CD14-positive monocyte (primary cell): ENCODE measurements at regions not wholly inside any gene's neighbourhood (a gene's known extent, or its start where the extent isn't known, plus 50 kb on each side); places are given as distances from the start of the nearest gene placed in this dataset.

ENCODE experiments used
- DNase-seq, 3 donors: peaks; one replicate each; pipeline ENCODE4 v3.0.0-alpha.2; 2011 to 2022
- H2AFZ ChIP-seq: 2 replicates; pipeline ENCODE4 v1.6.0; 2012; ENCODE audit warnings: mild to moderate bottlenecking, low read depth, low read length, inconsistent platforms; ENCODE audit not compliant: insufficient read depth, poor library complexity, severe bottlenecking
- H3K27ac ChIP-seq, 2 donors: 1 replicate in 1 of 2; 2 replicates in 1 of 2; pipeline ENCODE4 v1.5.1; 2012 to 2013; ENCODE audit warnings: low read length in 2 of 2, control low read depth in 1 of 2, inconsistent platforms in 1 of 2, low read depth in 1 of 2, mild to moderate bottlenecking in 1 of 2
- H3K27me3 ChIP-seq, 2 donors: one replicate each; pipeline versions ENCODE4 v1.6.0 to v1.6.1; 2011 to 2013; ENCODE audit warnings: low read length in 2 of 2; ENCODE audit not compliant: control insufficient read depth in 2 of 2, insufficient read depth in 2 of 2
- H3K36me3 ChIP-seq, 2 donors: replicated peaks in 1 of 2; 1 replicate in 1 of 2; 2 replicates in 1 of 2; pipeline versions ENCODE4 v1.5.1 to v1.6.1; 2012 to 2013; ENCODE audit warnings: low read length in 2 of 2, control low read depth in 1 of 2, inconsistent platforms in 1 of 2, mild to moderate bottlenecking in 1 of 2; ENCODE audit not compliant: insufficient read depth in 2 of 2, control insufficient read depth in 1 of 2
- H3K4me1 ChIP-seq, 2 donors: 1 replicate in 1 of 2; 2 replicates in 1 of 2; pipeline versions ENCODE4 v1.5.1 to v1.6.1; 2012 to 2013; ENCODE audit warnings: low read length in 2 of 2, control low read depth in 1 of 2, inconsistent platforms in 1 of 2, mild to moderate bottlenecking in 1 of 2, moderate library complexity in 1 of 2; ENCODE audit not compliant: insufficient read depth in 2 of 2, control insufficient read depth in 1 of 2
- H3K4me2 ChIP-seq: replicated peaks from 2 replicates; pipeline ENCODE3; 2012; ENCODE audit warnings: low read length, moderate library complexity, mild to moderate bottlenecking; ENCODE audit not compliant: poor library complexity, severe bottlenecking; ENCODE audit errors: extremely low read depth
- H3K4me3 ChIP-seq, 3 experiments: fragments of 200-600 bp in 1 of 3; sonication (generic) in 1 of 3; replicated peaks in 1 of 3; 1 replicate in 2 of 3; 2 replicates in 1 of 3; pipeline ENCODE4 v1.5.1; 2011 to 2013; ENCODE audit warnings: low read length in 3 of 3, mild to moderate bottlenecking in 3 of 3, control low read depth in 2 of 3, low read depth in 2 of 3, inconsistent platforms in 1 of 3, moderate library complexity in 1 of 3
- H3K79me2 ChIP-seq: 2 replicates; pipeline ENCODE4 v1.6.0; 2012; ENCODE audit warnings: mild to moderate bottlenecking, control low read depth, inconsistent platforms, low read length, moderate library complexity; ENCODE audit not compliant: insufficient read depth
- H3K9ac ChIP-seq: 2 replicates; pipeline ENCODE4 v1.6.0; 2017; ENCODE audit warnings: low read length, mild to moderate bottlenecking; ENCODE audit not compliant: insufficient read depth, poor library complexity, severe bottlenecking
- H3K9me3 ChIP-seq, 2 donors: replicated peaks in 1 of 2; 1 replicate in 1 of 2; 2 replicates in 1 of 2; pipeline versions ENCODE4 v1.5.1 to v1.6.1; 2012 to 2013; ENCODE audit warnings: low read length in 2 of 2, control low read depth in 1 of 2; ENCODE audit not compliant: control insufficient read depth in 1 of 2, insufficient read depth in 1 of 2
- H4K20me1 ChIP-seq: 2 replicates; pipeline ENCODE4 v1.6.0; 2012; ENCODE audit warnings: mild to moderate bottlenecking, low read length, control low read depth, moderate library complexity; ENCODE audit not compliant: insufficient read depth
- H3K27ac Mint-ChIP-seq, 7 donors: one replicate each; pipeline ENCODE4 v1.8.0; 2020; ENCODE audit warnings: mild to moderate bottlenecking in 7 of 7, mixed read lengths in 7 of 7, moderate library complexity in 6 of 7, inconsistent platforms in 2 of 7
- H3K27me3 Mint-ChIP-seq, 3 donors: one replicate each; pipeline ENCODE4 v1.8.0; 2021 to 2022; ENCODE audit warnings: low read depth in 3 of 3, mild to moderate bottlenecking in 3 of 3, mixed read lengths in 3 of 3, moderate library complexity in 3 of 3, inconsistent platforms in 1 of 3
- H3K36me3 Mint-ChIP-seq, 2 donors: one replicate each; pipeline ENCODE4 v1.8.0; 2020; ENCODE audit warnings: mixed read lengths in 2 of 2, inconsistent platforms in 1 of 2, mild to moderate bottlenecking in 1 of 2
- H3K4me1 Mint-ChIP-seq: one replicate; pipeline ENCODE4 v1.8.0; 2020; ENCODE audit warnings: mild to moderate bottlenecking, mixed read lengths
- H3K4me3 Mint-ChIP-seq, 2 donors: one replicate each; pipeline ENCODE4 v1.8.0; 2020; ENCODE audit warnings: mild to moderate bottlenecking in 2 of 2, mixed read lengths in 2 of 2, moderate library complexity in 1 of 2
- H3K9me3 Mint-ChIP-seq, 7 donors: one replicate each; pipeline ENCODE4 v1.8.0; 2020 to 2022; ENCODE audit warnings: mixed read lengths in 7 of 7, mild to moderate bottlenecking in 6 of 7, moderate library complexity in 6 of 7, inconsistent platforms in 2 of 7
- CTCF ChIP-seq: fragments of 200-600 bp; IDR thresholded peaks from one replicate; pipeline ENCODE4 v1.8.0; 2022; ENCODE audit warnings: antibody characterized with exemption, mild to moderate bottlenecking
- WGBS: methylation state at CpG from one replicate; pipeline ENCODE4 v1.1.5; 2013; ENCODE audit warnings: missing lambda C conversion rate; ENCODE audit not compliant: insufficient coverage; 5-methylcytosine and 5-hydroxymethylcytosine counted together
- intact Hi-C, 2 donors: fragments of 100-400 bp; cut with micrococcal nuclease; formaldehyde crosslinking; loops; one replicate each; pipeline versions ENCODE4 v1.15.0 to v1.15.1; 2023

GRCh38 chr1:170339534-170339933, 192.4 kb upstream of the GORAB start:
- no peaks in the 10 kb centered on the region for H3K4me1 ChIP-seq
- H3K27ac ChIP-seq = no peak overlapping the region
- Mint-ChIP-seq H3K9me3 (peaks cover 0 to 2% (median 0%) of the 10 kb centered on the region in 7 donors), H3K4me3 (no peak overlapping the region), H3K27me3 (peaks cover 0 to 4% (median 1%) of the 10 kb centered on the region in 3 donors), H3K36me3 (no peaks in the 10 kb centered on the region), H3K4me1 (no peaks in the 10 kb centered on the region), H3K27ac (no peak overlapping the region)
- no peak overlapping the region for H3K4me3 ChIP-seq
- no peaks in the 10 kb centered on the region for H3K27me3 ChIP-seq
- DNase-seq = no peak
- TF ChIP-seq CTCF = no peak
- no CpG with 5 or more reads among the region's 2 CpGs for WGBS
- H3K36me3 ChIP-seq = no peaks in the 10 kb centered on the region
- no peaks in the 10 kb centered on the region for H3K79me2 ChIP-seq
- H4K20me1 ChIP-seq = no peaks in the 10 kb centered on the region
- intact Hi-C loops = no loop called here
- H3K9me3 ChIP-seq = peaks cover 0 to 2% of the 10 kb centered on the region in 2 donors
- H3K9ac ChIP-seq = no peak overlapping the region
- no peak overlapping the region for H3K4me2 ChIP-seq
- H2AFZ ChIP-seq = no peak overlapping the region

GRCh38 chr1:170340308-170340707, 191.7 kb upstream of the GORAB start:
- Mint-ChIP-seq H3K4me3 (no peak overlapping the region), H3K36me3 (no peaks in the 10 kb centered on the region), H3K9me3 (no peaks in the 10 kb centered on the region), H3K4me1 (no peaks in the 10 kb centered on the region), H3K27ac (no peak overlapping the region), H3K27me3 (peaks cover 0 to 4% (median 1%) of the 10 kb centered on the region in 3 donors)
- no peaks in the 10 kb centered on the region for H3K4me1 ChIP-seq
- no peak overlapping the region for H3K27ac ChIP-seq
- intact Hi-C loops = no loop called here
- no peak overlapping the region for H3K4me2 ChIP-seq
- H3K36me3 ChIP-seq = no peaks in the 10 kb centered on the region
- no peak overlapping the region for H3K9ac ChIP-seq
- no peaks in the 10 kb centered on the region for H3K27me3 ChIP-seq
- no peak overlapping the region for H3K4me3 ChIP-seq
- no peaks in the 10 kb centered on the region for H4K20me1 ChIP-seq
- WGBS = 80% methylated on average over 1 of the region's 2 CpGs
- no peaks in the 10 kb centered on the region for H3K79me2 ChIP-seq
- no peak overlapping the region for H2AFZ ChIP-seq
- peaks cover 0 to 2% of the 10 kb centered on the region in 2 donors for H3K9me3 ChIP-seq
- no peak for TF ChIP-seq CTCF
- DNase-seq = no peak
